Stomach (tissue), 4 donors: ENCODE measurements at regions not wholly inside any gene's neighbourhood (a gene's known extent, or its start where the extent isn't known, plus 50 kb on each side); places are given as distances from the start of the nearest gene placed in this dataset.

Experiments
- CTCF ChIP-seq, 7 experiments: fragments of 450-650 bp in 4 of 7; fragments of 200-600 bp in 3 of 7; sonication (generic) in 3 of 7; IDR thresholded peaks; one replicate each; pipeline ENCODE4 v1.5.1; 2016 to 2019; ENCODE audit warnings: antibody characterized with exemption in 7 of 7, control low read depth in 2 of 7, mild to moderate bottlenecking in 1 of 7
- EP300 ChIP-seq: sonication (generic); formaldehyde crosslinking; IDR thresholded peaks from one replicate; pipeline ENCODE4 v1.6.1; 2017; ENCODE audit warnings: antibody characterized with exemption
- POLR2A ChIP-seq, 4 donors: fragments of 450-650 bp; IDR thresholded peaks; one replicate each; pipeline ENCODE4 v1.6.1; 2016; ENCODE audit warnings: antibody characterized with exemption in 4 of 4, control low read depth in 2 of 4, mild to moderate bottlenecking in 1 of 4, moderate library complexity in 1 of 4
- POLR2AphosphoS5 ChIP-seq, 3 donors: sonication (generic); formaldehyde crosslinking; IDR thresholded peaks; one replicate each; pipeline ENCODE4 v1.6.1; 2016; ENCODE audit warnings: antibody characterized with exemption in 3 of 3

- TF ChIP-seq CTCF (IDR thresholded peaks at IDR 0.05) (no peak), POLR2A (IDR thresholded peaks at IDR 0.05) (no peak), POLR2AphosphoS5 (IDR thresholded peaks at IDR 0.05) (no peak), EP300 (no peak)
Observed at GRCh38 chr4:84276752-84277151, 222.3 kb downstream of the NKX6-1 start.
